Neuronal stem cell (in vitro differentiated cells): ENCODE measurements at regions not wholly inside any gene's neighbourhood (a gene's known extent, or its start where the extent isn't known, plus 50 kb on each side); places are given as distances from the start of the nearest gene placed in this dataset.

Experiments used
- DNase-seq: peaks from one replicate; pipeline ENCODE4 v3.0.0-alpha.2; 2013; ENCODE audit warnings: low spot score
- H2AFZ ChIP-seq: one replicate; pipeline ENCODE4 v1.6.1; 2013; ENCODE audit warnings: mild to moderate bottlenecking, low read length, inconsistent platforms
- H2AK5ac ChIP-seq: 2 replicates; pipeline ENCODE4 v1.6.1; 2013; ENCODE audit warnings: low read depth, mild to moderate bottlenecking, inconsistent platforms, low read length, moderate library complexity, mixed read lengths
- H2BK120ac ChIP-seq: 2 replicates; pipeline ENCODE4 v1.6.1; 2013; ENCODE audit warnings: low read depth, mild to moderate bottlenecking, inconsistent platforms, low read length, moderate library complexity, mixed read lengths
- H2BK12ac ChIP-seq: one replicate; pipeline ENCODE4 v1.6.1; 2013; ENCODE audit warnings: low read length, inconsistent platforms
- H2BK15ac ChIP-seq: 2 replicates; pipeline ENCODE4 v1.6.1; 2013; ENCODE audit warnings: mild to moderate bottlenecking, low read length, inconsistent platforms, mixed read lengths
- H2BK5ac ChIP-seq: one replicate; pipeline ENCODE4 v1.6.1; 2013; ENCODE audit warnings: inconsistent platforms, mild to moderate bottlenecking, low read length, moderate library complexity
- H3K14ac ChIP-seq: one replicate; pipeline ENCODE4 v1.6.1; 2013; ENCODE audit warnings: low read length, inconsistent platforms
- H3K18ac ChIP-seq: 2 replicates; pipeline ENCODE4 v1.6.1; 2013; ENCODE audit warnings: low read length, inconsistent platforms
- H3K23ac ChIP-seq: 2 replicates; pipeline ENCODE4 v1.6.1; 2013; ENCODE audit warnings: low read depth, mild to moderate bottlenecking, mixed read lengths, low read length, inconsistent platforms; ENCODE audit not compliant: poor library complexity
- H3K27ac ChIP-seq: replicated peaks from 3 replicates; pipeline ENCODE4 v1.5.1; 2013; ENCODE audit warnings: low read length, inconsistent platforms
- H3K27me3 ChIP-seq, 3 experiments: 2 replicates each; pipeline ENCODE4 v1.6.1; 2013; ENCODE audit warnings: low read length in 3 of 3, mild to moderate bottlenecking in 2 of 3, inconsistent platforms in 1 of 3, low read depth in 1 of 3, mixed read lengths in 1 of 3, moderate library complexity in 1 of 3; ENCODE audit not compliant: control insufficient read depth in 3 of 3, insufficient read depth in 3 of 3
- H3K36me3 ChIP-seq, 2 donors: replicated peaks in 1 of 2; 2 replicates each; pipeline ENCODE4 v1.6.1; 2013; ENCODE audit warnings: low read length in 2 of 2; ENCODE audit not compliant: control insufficient read depth in 2 of 2, insufficient read depth in 2 of 2
- H3K4ac ChIP-seq: 2 replicates; pipeline ENCODE4 v1.6.1; 2013; ENCODE audit warnings: inconsistent platforms, mild to moderate bottlenecking, low read length, moderate library complexity
- H3K4me1 ChIP-seq, 2 donors: 1 replicate in 1 of 2; 2 replicates in 1 of 2; pipeline ENCODE4 v1.6.1; 2013; ENCODE audit warnings: low read length in 2 of 2, low read depth in 1 of 2; ENCODE audit not compliant: control insufficient read depth in 2 of 2, insufficient read depth in 1 of 2
- H3K4me2 ChIP-seq: one replicate; pipeline ENCODE4 v1.6.1; 2013; ENCODE audit warnings: mild to moderate bottlenecking, low read length, inconsistent platforms; ENCODE audit not compliant: insufficient read depth, poor library complexity, severe bottlenecking
- H3K4me3 ChIP-seq, 2 donors: 2 replicates each; pipeline ENCODE4 v1.5.1; 2013; ENCODE audit warnings: low read length in 2 of 2, mild to moderate bottlenecking in 2 of 2, inconsistent platforms in 1 of 2, moderate library complexity in 1 of 2
- H3K79me1 ChIP-seq: one replicate; pipeline ENCODE4 v1.6.1; 2013; ENCODE audit warnings: low read depth, mild to moderate bottlenecking, inconsistent platforms, low read length, moderate library complexity
- H3K9ac ChIP-seq: one replicate; pipeline ENCODE4 v1.6.1; 2013; ENCODE audit warnings: mild to moderate bottlenecking, low read depth, low read length, inconsistent platforms; ENCODE audit not compliant: poor library complexity
- H3K9me3 ChIP-seq, 2 donors: replicated peaks in 1 of 2; 2 replicates each; pipeline versions ENCODE3 to v1.6.1; 2013; ENCODE audit warnings: low read length in 2 of 2, mild to moderate bottlenecking in 2 of 2, inconsistent platforms in 1 of 2, low read depth in 1 of 2, mixed read lengths in 1 of 2, moderate library complexity in 1 of 2; ENCODE audit not compliant: control insufficient read depth in 2 of 2, insufficient read depth in 1 of 2
- H4K8ac ChIP-seq: one replicate; pipeline ENCODE4 v1.6.1; 2013; ENCODE audit warnings: low read depth, mild to moderate bottlenecking, inconsistent platforms, low read length, moderate library complexity
- H4K91ac ChIP-seq: one replicate; pipeline ENCODE4 v1.6.1; 2013; ENCODE audit warnings: low read length, low read depth, mild to moderate bottlenecking, inconsistent platforms; ENCODE audit not compliant: poor library complexity
- WGBS, 2 donors: extraction: QIAGEN DNeasy Blood & Tissue Kit; methylation state at CpG; one replicate each; pipeline ENCODE4 v1.1.7; 2013; ENCODE audit warnings: missing lambda C conversion rate in 2 of 2, mixed read lengths in 1 of 2; ENCODE audit not compliant: insufficient read length in 2 of 2, insufficient replicate concordance in 1 of 2; ENCODE audit errors: extremely low coverage in 2 of 2; 5-methylcytosine and 5-hydroxymethylcytosine counted together

GRCh38 chr5:164652276-164652660 is 1146.8 kb downstream of the MAT2B start:
- Histone ChIP-seq H4K91ac (no peak overlapping the region), H3K4ac (no peak overlapping the region), H3K23ac (no peak overlapping the region), H2AFZ (no peak overlapping the region), H3K27ac (no peak overlapping the region), H2BK120ac (no peak overlapping the region), H3K36me3 (no peaks in the 10 kb centered on the region), H3K9ac (no peak overlapping the region), H3K14ac (no peak overlapping the region), H2AK5ac (no peak overlapping the region), H3K4me3 (no peak overlapping the region), H3K9me3 (no peaks in the 10 kb centered on the region), H3K27me3 (no peaks in the 10 kb centered on the region), H2BK5ac (no peak overlapping the region), H3K18ac (no peak overlapping the region), H3K4me2 (no peak overlapping the region), H2BK15ac (no peak overlapping the region), H2BK12ac (no peak overlapping the region), H3K4me1 (peaks cover 0 to 2% of the 10 kb centered on the region in 2 donors), H3K79me1 (no peaks in the 10 kb centered on the region), H4K8ac (no peak overlapping the region)
- no CpG with 5 or more reads among the region's 1 CpG for WGBS, 2 donors
- no peak for DNase-seq

- Histone ChIP-seq H3K4me3 (no peak overlapping the region), H3K27ac (no peak overlapping the region), H3K14ac (no peak overlapping the region), H2AFZ (no peak overlapping the region), H3K23ac (no peak overlapping the region), H2BK15ac (no peak overlapping the region), H3K9me3 (no peaks in the 10 kb centered on the region), H3K9ac (no peak overlapping the region), H3K4me2 (no peak overlapping the region), H3K18ac (no peak overlapping the region), H3K79me1 (no peaks in the 10 kb centered on the region), H2BK12ac (no peak overlapping the region), H4K8ac (no peak overlapping the region), H4K91ac (no peak overlapping the region), H3K36me3 (no peaks in the 10 kb centered on the region), H2BK5ac (no peak overlapping the region), H3K4me1 (no peaks in the 10 kb centered on the region), H2AK5ac (no peak overlapping the region), H3K27me3 (no peaks in the 10 kb centered on the region), H3K4ac (no peak overlapping the region), H2BK120ac (no peak overlapping the region)
- no peak for DNase-seq
- WGBS, 2 donors, result no CpG with 5 or more reads among the region's 2 CpGs
Observed at GRCh38 chr5:164663198-164663989, 1158.0 kb downstream of the MAT2B start.

- Histone ChIP-seq H3K36me3 (no peaks in the 10 kb centered on the region), H3K4me1 (no peaks in the 10 kb centered on the region), H3K27me3 (no peaks in the 10 kb centered on the region), H3K14ac (no peak overlapping the region), H3K4me2 (no peak overlapping the region), H2BK12ac (no peak overlapping the region), H2AK5ac (no peak overlapping the region), H2BK120ac (no peak overlapping the region), H3K27ac (no peak overlapping the region), H2AFZ (no peak overlapping the region), H3K4ac (no peak overlapping the region), H2BK15ac (no peak overlapping the region), H2BK5ac (no peak overlapping the region), H3K23ac (no peak overlapping the region), H4K91ac (no peak overlapping the region), H3K9ac (no peak overlapping the region), H3K18ac (no peak overlapping the region), H3K9me3 (no peaks in the 10 kb centered on the region), H3K79me1 (no peaks in the 10 kb centered on the region), H3K4me3 (no peak overlapping the region), H4K8ac (no peak overlapping the region)
- DNase-seq, result no peak
- no CpG with 5 or more reads among the region's 3 CpGs for WGBS, 2 donors
Observed at GRCh38 chr5:164671640-164672039, 1166.2 kb downstream of the MAT2B start.

- H3K27me3 ChIP-seq, result no peaks in the 10 kb centered on the region
- H4K8ac ChIP-seq, result no peak overlapping the region
- H3K4me3 ChIP-seq, result no peak overlapping the region
- no peak overlapping the region for H2BK120ac ChIP-seq
- H3K36me3 ChIP-seq, result no peaks in the 10 kb centered on the region
- no peak overlapping the region for H2BK15ac ChIP-seq
- H3K27ac ChIP-seq, result no peak overlapping the region
- H2AFZ ChIP-seq, result no peak overlapping the region
- H2AK5ac ChIP-seq, result no peak overlapping the region
- H3K14ac ChIP-seq, result no peak overlapping the region
- H3K9ac ChIP-seq, result no peak overlapping the region
- DNase-seq, result no peak
- no peaks in the 10 kb centered on the region for H3K9me3 ChIP-seq
- WGBS, 2 donors, result no CpG with 5 or more reads among the region's 4 CpGs
- no peaks in the 10 kb centered on the region for H3K79me1 ChIP-seq
- H2BK12ac ChIP-seq, result no peak overlapping the region
- H3K23ac ChIP-seq, result no peak overlapping the region
- H3K18ac ChIP-seq, result no peak overlapping the region
- H3K4me2 ChIP-seq, result no peak overlapping the region
- H4K91ac ChIP-seq, result no peak overlapping the region
- no peaks in the 10 kb centered on the region for H3K4me1 ChIP-seq
- no peak overlapping the region for H2BK5ac ChIP-seq
- H3K4ac ChIP-seq, result no peak overlapping the region
Observed at GRCh38 chr5:164672205-164672604, 1166.8 kb downstream of the MAT2B start.
